ENCODE measurements at regions not wholly inside any gene's neighbourhood (a gene's known extent, or its start where the extent isn't known, plus 50 kb on each side); places are given as distances from the start of the nearest gene placed in this dataset.
A peak's percentile ranks its signal among the peaks of the same experiment; 100 is the strongest.

- DNase-seq (ENCODE audit: low read depth in 2 of 2): no peak
Measured at GRCh38 chr11:69918231-69918937, 99.2 kb upstream of the FGF3 start.

GRCh38 chr11:69918938-69919650, 99.9 kb upstream of the FGF3 start:
- DNase-seq (ENCODE audit: low read depth in 2 of 2): peak; percentile 48 to 60

- no peak for DNase-seq (ENCODE audit: low read depth in 2 of 2)
Measured at GRCh38 chr11:69919659-69920344, 100.6 kb upstream of the FGF3 start.

- no peak for DNase-seq (ENCODE audit: low read depth in 2 of 2)
Measured at GRCh38 chr11:69920345-69921127, 101.3 kb upstream of the FGF3 start.

GRCh38 chr11:69921128-69922014, 102.2 kb upstream of the FGF3 start:
- no peak for DNase-seq (ENCODE audit: low read depth in 2 of 2)

GRCh38 chr11:69922015-69922595, 102.9 kb upstream of the FGF3 start:
- no peak for DNase-seq (ENCODE audit: low read depth in 2 of 2)

- no peak for DNase-seq (ENCODE audit: low read depth in 2 of 2)
Measured at GRCh38 chr11:69922596-69923111, 103.4 kb upstream of the FGF3 start.

- DNase-seq (ENCODE audit: low read depth in 2 of 2): no peak
Measured at GRCh38 chr11:69923196-69923595, 104.0 kb upstream of the FGF3 start.

GRCh38 chr11:69923641-69924307, 104.6 kb upstream of the FGF3 start:
- DNase-seq (ENCODE audit: low read depth in 2 of 2): no peak

GRCh38 chr11:69924308-69925161, 105.3 kb upstream of the FGF3 start:
- DNase-seq (ENCODE audit: low read depth in 2 of 2): no peak

GRCh38 chr11:69925366-69926196, 106.4 kb upstream of the FGF3 start:
- no peak for DNase-seq (ENCODE audit: low read depth in 2 of 2)

- no peak for DNase-seq (ENCODE audit: low read depth in 2 of 2)
Measured at GRCh38 chr11:69926376-69927050, 107.3 kb upstream of the FGF3 start.

GRCh38 chr11:69928121-69928520, 108.9 kb upstream of the FGF3 start:
- no peak for DNase-seq (ENCODE audit: low read depth in 2 of 2)

- DNase-seq (ENCODE audit: low read depth in 2 of 2): no peak
Measured at GRCh38 chr11:69928975-69929374, 109.8 kb upstream of the FGF3 start.

GRCh38 chr11:69930081-69931059, 111.2 kb upstream of the FGF3 start:
- no peak for DNase-seq (ENCODE audit: low read depth in 2 of 2)

Data from stimulated activated CD4-positive, alpha-beta T cell treated with anti-CD3 and anti-CD28 coated beads, Interleukin-15, amount 100 ng/mL, for 48 hours (primary cell).